H1 (cell line): ENCODE measurements at regions not wholly inside any gene's neighbourhood (a gene's known extent, or its start where the extent isn't known, plus 50 kb on each side); places are given as distances from the start of the nearest gene placed in this dataset.

Experiments used
- CTCF ChIA-PET: fragments of 300-600 bp; sonication (Branson Sonifier 250); formaldehyde crosslinking; loops from one replicate; lab custom pipeline; 2021; ENCODE audit not compliant: partially characterized antibody; lab: Charles Lee
- POLR2A ChIA-PET: fragments of 300-600 bp; sonication (Branson Sonifier 250); formaldehyde crosslinking; loops from one replicate; lab custom pipeline; 2021; ENCODE audit warnings: inconsistent platforms; ENCODE audit not compliant: partially characterized antibody; lab: Charles Lee
- DNase-seq, 2 experiments: peaks; one replicate each; pipeline versions ENCODE4 v3.0.0 to v3.0.0-alpha.2; 2010 to 2022; ENCODE audit warnings: low spot score in 2 of 2, low read depth in 1 of 2, mixed read lengths in 1 of 2
- FAIRE-seq: peaks from 2 replicates; lab custom pipeline; 2011; peaks lifted over from hg19 to GRCh38; lab: Jason Lieb, UNC
- H2AFZ ChIP-seq: 2 replicates; pipeline ENCODE4 v1.8.1; 2012; ENCODE audit warnings: low read length, inconsistent platforms
- H2AK5ac ChIP-seq: 2 replicates; pipeline ENCODE4 v1.6.1; 2013; ENCODE audit warnings: low read depth, low read length
- H2BK120ac ChIP-seq: replicated peaks from 2 replicates; pipeline ENCODE3; 2013; ENCODE audit warnings: low read depth, low read length, inconsistent platforms
- H2BK12ac ChIP-seq: 2 replicates; pipeline ENCODE4 v1.6.1; 2013; ENCODE audit warnings: low read depth, low read length
- H2BK15ac ChIP-seq: 2 replicates; pipeline ENCODE4 v1.6.1; 2013; ENCODE audit warnings: low read length
- H2BK20ac ChIP-seq: 2 replicates; pipeline ENCODE4 v1.6.1; 2013; ENCODE audit warnings: low read length
- H2BK5ac ChIP-seq: 2 replicates; pipeline ENCODE4 v1.6.1; 2013; ENCODE audit warnings: low read depth, low read length
- H3K14ac ChIP-seq: 2 replicates; pipeline ENCODE4 v1.6.1; 2013; ENCODE audit warnings: inconsistent platforms; ENCODE audit not compliant: insufficient read length
- H3K18ac ChIP-seq: 2 replicates; pipeline ENCODE4 v1.6.1; 2013; ENCODE audit warnings: low read length; ENCODE audit errors: extremely low read depth
- H3K23ac ChIP-seq: 2 replicates; pipeline ENCODE4 v1.6.1; 2013; ENCODE audit warnings: inconsistent platforms; ENCODE audit not compliant: insufficient read length
- H3K23me2 ChIP-seq: 2 replicates; pipeline ENCODE4 v1.6.1; 2013; ENCODE audit warnings: low read depth, low read length
- H3K27ac ChIP-seq: 2 replicates; pipeline ENCODE4 v1.6.1; 2011; ENCODE audit warnings: low read depth, low read length, inconsistent platforms
- H3K27me3 ChIP-seq, 4 experiments: replicated peaks in 1 of 4; 1 replicate in 1 of 4; 2 replicates in 3 of 4; pipeline versions ENCODE4 v1.6.1 to v1.8.1; 2011 to 2013; ENCODE audit warnings: low read length in 3 of 4, mild to moderate bottlenecking in 3 of 4, inconsistent platforms in 2 of 4, mixed read lengths in 2 of 4, moderate library complexity in 1 of 4; ENCODE audit not compliant: control insufficient read depth in 3 of 4, insufficient read depth in 3 of 4; ENCODE audit errors: extremely low read depth in 1 of 4
- H3K36me3 ChIP-seq, 4 experiments: 2 replicates each; pipeline versions ENCODE4 v1.6.1 to v1.8.1; 2011 to 2013; ENCODE audit warnings: mild to moderate bottlenecking in 4 of 4, low read length in 3 of 4, moderate library complexity in 2 of 4, control low read depth in 1 of 4, inconsistent platforms in 1 of 4; ENCODE audit not compliant: insufficient read depth in 4 of 4, control insufficient read depth in 2 of 4
- H3K4ac ChIP-seq: replicated peaks from 2 replicates; pipeline ENCODE3; 2013; ENCODE audit warnings: low read length, low read depth, mixed read lengths, inconsistent platforms; ENCODE audit not compliant: insufficient read length
- H3K4me1 ChIP-seq, 4 experiments: replicated peaks in 1 of 4; 1 replicate in 1 of 4; 2 replicates in 3 of 4; pipeline versions ENCODE4 v1.6.1 to v1.8.1; 2011 to 2013; ENCODE audit warnings: low read length in 3 of 4, inconsistent platforms in 2 of 4, mixed read lengths in 1 of 4; ENCODE audit not compliant: insufficient read depth in 4 of 4, control insufficient read depth in 3 of 4
- H3K4me2 ChIP-seq, 2 experiments: 2 replicates each; pipeline versions ENCODE4 v1.6.1 to v1.8.1; 2011 to 2013; ENCODE audit warnings: low read depth in 2 of 2, low read length in 2 of 2, control low read depth in 1 of 2, inconsistent platforms in 1 of 2, mild to moderate bottlenecking in 1 of 2; ENCODE audit not compliant: insufficient read depth in 1 of 2
- H3K4me3 ChIP-seq, 4 experiments: fragments of 200-600, 300-600 bp in 1 of 4; sonication (generic), shearing (Covaris generic), sonication (Bioruptor Twin) in 1 of 4; 2 replicates each; pipeline versions ENCODE4 v1.5.1 to v1.8.1; 2011 to 2016; ENCODE audit warnings: low read length in 4 of 4, low read depth in 3 of 4, control low read depth in 2 of 4, inconsistent platforms in 2 of 4, mild to moderate bottlenecking in 2 of 4, mixed read lengths in 1 of 4, moderate library complexity in 1 of 4; ENCODE audit not compliant: insufficient read depth in 2 of 4; ENCODE audit errors: extremely low read depth in 1 of 4
- H3K56ac ChIP-seq: replicated peaks from 2 replicates; pipeline ENCODE3; 2013; ENCODE audit warnings: low read depth, mild to moderate bottlenecking, mixed read lengths, low read length, inconsistent platforms; ENCODE audit not compliant: insufficient read length
- H3K79me1 ChIP-seq: 2 replicates; pipeline ENCODE4 v1.6.1; 2013; ENCODE audit warnings: low read depth, low read length, control low read depth
- H3K79me2 ChIP-seq, 2 experiments: 2 replicates each; pipeline versions ENCODE4 v1.6.1 to v1.8.1; 2012 to 2013; ENCODE audit warnings: low read length in 2 of 2, mild to moderate bottlenecking in 2 of 2, inconsistent platforms in 1 of 2; ENCODE audit not compliant: insufficient read depth in 2 of 2, control insufficient read depth in 1 of 2
- H3K9ac ChIP-seq, 4 experiments: replicated peaks in 1 of 4; 1 replicate in 1 of 4; 2 replicates in 3 of 4; pipeline versions ENCODE4 v1.6.1 to v1.8.1; 2011 to 2013; ENCODE audit warnings: low read depth in 3 of 4, low read length in 3 of 4, control low read depth in 2 of 4, mild to moderate bottlenecking in 2 of 4, moderate library complexity in 2 of 4, inconsistent platforms in 1 of 4; ENCODE audit errors: extremely low read depth in 1 of 4
- H3K9me3 ChIP-seq, 2 experiments: 2 replicates each; pipeline versions ENCODE4 v1.6.1 to v1.8.1; 2012 to 2013; ENCODE audit warnings: mild to moderate bottlenecking in 2 of 2, moderate library complexity in 2 of 2, control low read depth in 1 of 2, inconsistent platforms in 1 of 2, low read depth in 1 of 2, low read length in 1 of 2, mixed read lengths in 1 of 2; ENCODE audit not compliant: insufficient read depth in 2 of 2
- H4K20me1 ChIP-seq, 2 experiments: replicated peaks in 1 of 2; 2 replicates each; pipeline versions ENCODE3 to v1.8.1; 2011 to 2013; ENCODE audit warnings: inconsistent platforms in 2 of 2, low read length in 2 of 2, mild to moderate bottlenecking in 1 of 2; ENCODE audit not compliant: insufficient read depth in 2 of 2, control insufficient read depth in 1 of 2
- H4K5ac ChIP-seq: 2 replicates; pipeline ENCODE4 v1.6.1; 2013; ENCODE audit warnings: low read length, low read depth, mixed read lengths, inconsistent platforms; ENCODE audit not compliant: insufficient read length
- H4K8ac ChIP-seq: 2 replicates; pipeline ENCODE4 v1.8.0; 2013; ENCODE audit warnings: mild to moderate bottlenecking, moderate library complexity, low read length, inconsistent platforms; ENCODE audit not compliant: insufficient read depth; ENCODE audit errors: extremely low read depth
- H4K91ac ChIP-seq: replicated peaks from 2 replicates; pipeline ENCODE3; 2013; ENCODE audit warnings: low read length, mixed read lengths, inconsistent platforms; ENCODE audit not compliant: insufficient read length
- JUN ChIP-seq: IDR thresholded peaks from 2 replicates; pipeline ENCODE4 v1.6.1; 2011; ENCODE audit warnings: low read depth, mild to moderate bottlenecking, improper control_type of control experiment, low read length
- POLR2AphosphoS5 ChIP-seq: IDR thresholded peaks from 2 replicates; pipeline ENCODE4 v1.6.1; 2011; ENCODE audit warnings: low read depth, low read length
- RBBP5 ChIP-seq: IDR thresholded peaks from 2 replicates; pipeline ENCODE4 v1.7.1; 2012; ENCODE audit warnings: low read depth, mild to moderate bottlenecking, inconsistent platforms, low read length, moderate library complexity, borderline replicate concordance
- SP2 ChIP-seq: IDR thresholded peaks from 2 replicates; pipeline ENCODE4 v1.6.1; 2012; ENCODE audit warnings: mild to moderate bottlenecking, low read length, inconsistent platforms
- SRF ChIP-seq: IDR thresholded peaks from 2 replicates; pipeline ENCODE4 v1.6.1; 2011; ENCODE audit warnings: mild to moderate bottlenecking, low read depth, low read length, moderate library complexity
- WGBS, 2 experiments: shearing (Covaris generic) in 1 of 2; methylation state at CpG; one replicate each; pipeline versions ENCODE4 v1.1.6 to v1.1.7; 2013 to 2015; ENCODE audit warnings: low lambda C conversion rate in 2 of 2, mixed read lengths in 2 of 2, inconsistent platforms in 1 of 2, low coverage in 1 of 2, missing lambda C conversion rate in 1 of 2; ENCODE audit not compliant: insufficient replicate concordance in 2 of 2, insufficient coverage in 1 of 2, insufficient read length in 1 of 2; ENCODE audit errors: extremely low coverage in 1 of 2, missing lambda C conversion rate in 1 of 2; 5-methylcytosine and 5-hydroxymethylcytosine counted together
- TF ChIP-seq, protein P1 (sequence below): IDR thresholded peaks from 2 replicates; pipeline ENCODE4 v1.6.1; 2011; ENCODE audit warnings: low read length, improper control_type of control experiment

GRCh38 chr2:207223051-207223450 is 57.3 kb upstream of the KLF7 start:
- H3K23ac ChIP-seq, result no peak overlapping the region
- H3K4me1 ChIP-seq, result peaks cover 8 to 32% (median 28%) of the 10 kb centered on the region in 4 experiments
- H2BK5ac ChIP-seq, result no peak overlapping the region
- no peaks in the 10 kb centered on the region for H3K36me3 ChIP-seq
- H4K20me1 ChIP-seq, result no peaks in the 10 kb centered on the region
- H3K56ac ChIP-seq, result no peak overlapping the region
- H2BK120ac ChIP-seq, result no peak overlapping the region
- H3K18ac ChIP-seq, result no peak overlapping the region; the same call in 1 of the 2 replicates
- no peak overlapping the region for H3K4me3 ChIP-seq
- no peak overlapping the region for H4K5ac ChIP-seq
- H4K91ac ChIP-seq, result no peak overlapping the region
- no peak overlapping the region for H3K14ac ChIP-seq
- ChIA-PET CTCF (interaction anchor here (0.7 to 1.5 kb wide), 3 partner anchors 9 to 248 kb away, joined by 3 read pairs; no protein-coding TSS in a partner anchor), POLR2A (interaction anchor here (1.0 to 1.6 kb wide), 2 partner anchors 17 to 57 kb away, joined by 3 read pairs; partner anchors contain the start of gene KLF7)
- H4K8ac ChIP-seq, result no peak overlapping the region
- no peak overlapping the region for H2BK15ac ChIP-seq
- H2BK12ac ChIP-seq, result no peak overlapping the region
- no peak overlapping the region; a peak in 1 of 7 replicates for H3K9ac ChIP-seq
- no peak overlapping the region for H2AK5ac ChIP-seq
- no peak overlapping the region for H3K4me2 ChIP-seq
- H3K9me3 ChIP-seq, result no peaks in the 10 kb centered on the region
- H3K27me3 ChIP-seq, result no peaks in the 10 kb centered on the region
- no peak overlapping the region; the same call in 1 of the 2 replicates for H2BK20ac ChIP-seq
- no peak overlapping the region for H2AFZ ChIP-seq
- H3K79me1 ChIP-seq, result no peaks in the 10 kb centered on the region
- FAIRE-seq (no peak), DNase-seq (no peak)
- WGBS, 2 experiments, result 91% methylated on average over 3 of the region's 3 CpGs; no CpG with 5 or more reads in 1 of the 2 experiments
- H3K4ac ChIP-seq, result no peak overlapping the region
- H3K79me2 ChIP-seq, result no peaks in the 10 kb centered on the region
- no peaks in the 10 kb centered on the region; the same call in 1 of the 2 replicates for H3K23me2 ChIP-seq
- no peak overlapping the region for H3K27ac ChIP-seq
- TF ChIP-seq SP2, result no peak
- no peak for TF ChIP-seq JUN
- TF ChIP-seq RBBP5, result no peak
- no peak for TF ChIP-seq POLR2AphosphoS5
- TF ChIP-seq, protein P1, sequence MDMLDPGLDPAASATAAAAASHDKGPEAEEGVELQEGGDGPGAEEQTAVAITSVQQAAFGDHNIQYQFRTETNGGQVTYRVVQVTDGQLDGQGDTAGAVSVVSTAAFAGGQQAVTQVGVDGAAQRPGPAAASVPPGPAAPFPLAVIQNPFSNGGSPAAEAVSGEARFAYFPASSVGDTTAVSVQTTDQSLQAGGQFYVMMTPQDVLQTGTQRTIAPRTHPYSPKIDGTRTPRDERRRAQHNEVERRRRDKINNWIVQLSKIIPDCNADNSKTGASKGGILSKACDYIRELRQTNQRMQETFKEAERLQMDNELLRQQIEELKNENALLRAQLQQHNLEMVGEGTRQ, result no peak
- no peak for TF ChIP-seq SRF
